Spleen (tissue), 7 donors: ENCODE measurements at regions not wholly inside any gene's neighbourhood (a gene's known extent, or its start where the extent isn't known, plus 50 kb on each side); places are given as distances from the start of the nearest gene placed in this dataset.

Source experiments
- CTCF ChIP-seq, 11 experiments: fragments of 200-600 bp in 7 of 11; fragments of 450-650 bp in 4 of 11; sonication (generic) in 4 of 11; IDR thresholded peaks in 8 of 11; conservative IDR thresholded peaks in 3 of 11; 1 replicate in 7 of 11; 2 replicates in 4 of 11; pipeline versions ENCODE4 v1.4.0 to v1.8.0; 2016 to 2021; ENCODE audit warnings: antibody characterized with exemption in 11 of 11, inconsistent platforms in 4 of 11, mild to moderate bottlenecking in 1 of 11
- POLR2A ChIP-seq, 3 donors: fragments of 450-650 bp; IDR thresholded peaks; one replicate each; pipeline ENCODE4 v1.5.1; 2017; ENCODE audit warnings: antibody characterized with exemption in 3 of 3, mild to moderate bottlenecking in 1 of 3
- POLR2AphosphoS5 ChIP-seq, 3 donors: sonication (generic); formaldehyde crosslinking; IDR thresholded peaks; one replicate each; pipeline ENCODE4 v1.5.1; 2017; ENCODE audit warnings: antibody characterized with exemption in 3 of 3
- donor health status: DM: no; HTN: no; CAD: no; lungs with moderate emphysema.
- donor health status: DM: no; HTN: no; CAD: no.
- donor health status: DM: no; HTN: no; CAD: no.

GRCh38 chr12:42977451-42978230 lies 388.1 kb upstream of the PRICKLE1 start:
- no peak for TF ChIP-seq POLR2A (IDR thresholded peaks at IDR 0.05)
- no peak for TF ChIP-seq CTCF (IDR thresholded peaks at IDR 0.05 in 8 of 11, conservative IDR thresholded peaks at IDR 0.05 in 3 of 11)
- TF ChIP-seq POLR2AphosphoS5 (IDR thresholded peaks at IDR 0.05), result no peak
